NOMO-1 treated with dmso at 0.1 percent for 144 hours (cell line): ENCODE measurements at regions not wholly inside any gene's neighbourhood (a gene's known extent, or its start where the extent isn't known, plus 50 kb on each side); places are given as distances from the start of the nearest gene placed in this dataset.

Source experiments
- DNase-seq: peaks from one replicate; lab custom pipeline; 2025; ENCODE audit not compliant: unreplicated experiment; lab: John Stamatoyannopoulos, UW

- DNase-seq, result no peak
These were observed 78.3 kb downstream of the RAMP3 start for GRCh38 chr7:45235905-45236304.

DNA sequence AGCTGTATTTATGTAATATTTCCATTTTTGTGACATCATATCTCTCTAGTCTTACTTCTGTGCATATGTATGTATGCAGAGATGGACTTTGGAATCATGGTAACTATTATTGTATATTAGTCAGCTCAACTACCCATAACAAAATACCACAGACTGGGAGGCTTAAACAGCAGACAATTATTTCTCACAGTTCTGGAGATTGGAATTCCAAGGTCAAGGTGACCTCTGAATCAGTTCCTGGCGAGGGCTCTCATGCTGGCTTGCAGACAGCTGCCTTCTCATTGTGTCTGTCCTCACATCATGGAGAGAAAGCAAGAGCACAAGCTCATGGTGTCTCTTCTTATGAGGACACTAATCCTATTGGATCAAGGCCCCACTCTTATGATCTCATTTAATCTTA is 79.1 kb downstream of the RAMP3 start:
- no peak for DNase-seq

DNA sequence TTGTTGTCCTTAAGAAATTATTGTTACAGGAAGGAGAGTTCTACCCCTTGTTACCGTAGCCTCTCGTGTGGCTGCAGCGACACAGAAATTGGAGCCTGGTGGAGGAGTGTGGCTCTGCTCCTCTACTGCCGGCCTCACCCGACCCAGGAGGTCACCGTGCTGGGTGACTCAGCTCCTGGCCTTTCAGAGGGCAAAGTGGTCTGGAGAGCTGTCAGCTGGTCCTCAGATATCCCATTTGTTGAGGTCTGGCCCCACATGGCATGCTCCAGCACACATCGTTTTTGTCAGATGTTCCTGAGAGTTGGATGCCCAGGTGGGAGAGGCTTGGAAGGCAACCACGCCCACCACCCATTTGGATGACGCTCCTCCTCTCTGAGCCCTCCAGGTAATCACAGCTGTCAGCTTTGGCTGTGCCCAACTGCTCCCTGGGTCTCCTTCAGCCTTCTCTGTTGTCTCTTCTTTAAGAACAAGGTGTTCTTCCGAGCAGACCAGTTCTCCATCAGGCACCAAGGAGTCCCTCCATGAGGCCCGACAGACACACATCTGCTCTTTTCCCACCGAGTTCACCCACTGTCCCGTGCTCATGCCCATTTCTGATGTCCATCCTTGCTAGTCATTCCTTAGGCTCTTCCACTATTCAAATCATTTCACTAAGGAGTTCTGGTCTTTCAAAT is 80.3 kb downstream of the RAMP3 start:
- no peak for DNase-seq

GRCh38 chr7:45238806-45239205 is 81.2 kb downstream of the RAMP3 start:
- DNase-seq, result no peak

GRCh38 chr7:45239486-45239885 is 81.9 kb downstream of the RAMP3 start:
- DNase-seq, result no peak

DNA sequence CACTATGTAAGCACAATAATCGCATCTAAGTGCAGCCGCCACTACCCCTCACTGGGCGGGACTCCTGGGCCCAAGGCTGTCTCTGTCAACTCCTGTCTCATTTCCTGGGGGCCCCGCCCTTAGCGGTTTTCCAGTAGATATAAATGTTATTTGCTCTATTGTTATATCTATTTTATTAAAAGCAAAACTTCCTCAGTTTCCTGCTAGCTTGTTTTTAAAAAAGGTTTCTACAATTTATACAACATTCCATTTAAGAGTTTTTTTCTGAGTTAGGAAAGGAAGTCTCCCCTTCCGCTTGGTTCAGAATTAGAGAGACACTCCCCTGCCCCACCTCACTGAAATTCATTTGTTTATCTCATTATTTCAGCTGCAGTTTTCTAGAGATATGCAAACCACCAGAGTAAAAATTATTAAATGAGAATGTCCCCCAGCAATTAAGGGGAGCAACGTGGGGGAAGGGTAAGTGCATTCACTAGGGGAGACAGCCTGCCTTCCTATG is 82.7 kb downstream of the RAMP3 start:
- DNase-seq, result no peak

DNA sequence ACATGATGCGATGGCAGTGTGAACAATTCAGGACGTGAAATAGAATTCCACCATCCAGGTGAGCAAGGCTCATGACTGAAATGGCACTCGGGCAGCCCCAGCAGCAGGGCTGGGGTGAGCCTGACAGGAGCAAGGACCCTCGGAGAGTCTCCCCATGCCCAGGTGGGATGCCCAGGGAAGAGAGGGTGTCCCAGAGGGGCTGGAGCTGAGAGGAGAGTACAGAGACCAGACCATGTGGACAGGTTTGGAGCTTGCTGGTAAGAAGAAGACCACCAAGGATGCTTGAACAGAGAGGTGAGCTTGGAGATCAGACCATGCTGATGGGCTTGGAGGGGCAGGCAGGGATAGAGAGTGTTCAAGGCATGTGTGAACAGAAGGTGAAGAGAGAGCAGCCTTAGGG is 83.3 kb downstream of the RAMP3 start:
- no peak for DNase-seq

- no peak for DNase-seq
These were observed 83.9 kb downstream of the RAMP3 start for GRCh38 chr7:45241339-45242109.

DNA sequence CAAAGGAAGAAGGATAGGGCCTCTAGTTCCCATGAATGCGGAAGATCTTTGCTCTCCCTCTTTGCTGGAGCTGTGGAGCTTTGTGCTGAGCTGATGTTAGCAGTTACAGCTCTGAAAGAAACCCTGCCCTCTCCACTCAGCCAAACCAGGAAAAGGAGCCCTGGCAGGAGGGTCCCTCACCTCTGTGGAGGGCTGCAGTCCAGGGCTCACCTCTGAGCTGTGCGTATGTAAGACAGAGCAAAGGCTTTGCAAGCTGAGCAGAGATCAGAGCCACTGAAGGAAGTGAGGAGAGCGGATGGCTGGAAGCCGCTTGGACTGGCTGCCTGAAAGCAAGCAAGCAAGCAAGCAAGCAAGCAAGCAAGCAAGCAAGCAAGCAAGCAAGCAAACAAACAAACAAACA is 84.7 kb downstream of the RAMP3 start:
- DNase-seq, result no peak

DNA sequence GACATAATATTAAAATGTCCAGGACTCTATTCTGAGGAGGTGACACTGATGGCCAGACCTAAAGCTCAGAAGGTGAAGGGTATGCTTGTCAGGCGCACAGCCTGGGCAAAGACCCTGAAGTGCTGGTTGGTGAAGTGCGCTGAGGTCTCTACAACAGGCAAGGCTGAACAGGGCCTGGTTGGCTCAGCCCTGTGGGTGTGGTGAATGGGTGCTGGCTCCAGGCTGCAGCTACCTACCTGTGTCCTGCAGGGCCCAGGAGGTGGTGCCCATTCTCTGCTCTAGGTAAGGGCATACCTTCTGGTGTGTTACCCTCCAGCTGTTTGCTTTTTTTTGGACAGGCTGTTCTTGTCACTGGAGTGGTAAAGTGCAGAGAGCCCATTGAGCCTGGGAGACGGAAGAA is 85.1 kb downstream of the RAMP3 start:
- no peak for DNase-seq

- DNase-seq, result no peak
These were observed 87.4 kb downstream of the RAMP3 start for GRCh38 chr7:45244981-45245380.

DNA sequence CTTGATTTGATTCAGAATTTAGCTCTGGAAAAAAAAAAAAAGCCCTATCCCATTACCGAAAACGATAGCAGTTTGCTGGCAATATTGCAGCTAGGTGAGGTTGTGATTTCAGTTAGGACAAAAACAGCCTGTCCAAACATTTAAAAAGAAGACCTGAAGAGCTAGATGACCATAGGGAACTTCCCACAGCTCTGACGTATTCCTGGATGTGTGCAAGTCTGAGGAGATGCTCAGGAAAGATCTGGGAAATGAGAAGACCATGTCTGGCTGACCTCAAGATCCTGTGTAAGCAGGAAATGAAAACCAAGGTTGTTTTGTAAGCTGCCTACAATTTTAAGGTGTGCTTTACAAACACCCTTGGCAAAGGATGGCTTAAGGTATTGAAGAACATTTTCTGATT is 88.7 kb downstream of the RAMP3 start:
- DNase-seq, result no peak

DNA sequence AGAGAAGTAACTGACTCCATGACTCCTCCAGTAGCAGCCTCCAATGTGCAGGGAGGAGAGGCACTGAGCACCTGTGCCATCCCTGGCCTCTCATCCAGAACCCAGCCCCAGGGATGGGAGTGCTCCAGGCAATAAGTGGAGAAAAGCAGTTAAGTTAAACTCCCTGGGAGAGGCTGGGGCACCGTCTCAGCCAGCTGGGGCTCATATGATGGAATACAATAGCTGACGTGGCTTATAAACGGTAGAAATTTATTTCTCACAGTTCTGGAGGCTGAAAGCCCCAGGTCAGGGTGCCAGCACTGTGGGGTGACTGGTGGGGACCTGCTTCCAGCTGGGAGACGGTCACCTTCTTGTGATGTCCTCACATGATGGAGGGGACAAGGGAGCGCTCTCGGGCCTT is 94.7 kb downstream of the RAMP3 start:
- DNase-seq, result no peak

DNA sequence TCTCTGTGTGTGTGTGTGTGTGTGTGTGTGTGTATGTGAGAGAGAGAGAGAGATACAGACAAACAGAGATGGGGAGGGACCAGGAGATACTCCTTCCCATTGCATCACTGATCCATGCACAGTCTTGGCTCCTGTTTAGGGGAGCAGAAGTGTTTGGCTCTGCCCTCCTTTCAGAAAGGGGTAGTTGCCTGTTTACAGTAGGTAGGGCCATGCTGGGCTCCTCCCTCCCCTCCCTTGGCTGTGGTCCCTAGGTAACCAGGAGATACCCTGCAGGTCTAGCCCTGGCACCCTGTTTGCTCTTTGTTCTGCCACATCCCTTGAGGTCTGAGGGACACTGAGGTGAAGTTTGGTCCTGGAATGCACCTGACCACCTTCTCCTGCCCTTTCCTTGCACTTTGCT is 95.3 kb downstream of the RAMP3 start:
- DNase-seq, result no peak

DNA sequence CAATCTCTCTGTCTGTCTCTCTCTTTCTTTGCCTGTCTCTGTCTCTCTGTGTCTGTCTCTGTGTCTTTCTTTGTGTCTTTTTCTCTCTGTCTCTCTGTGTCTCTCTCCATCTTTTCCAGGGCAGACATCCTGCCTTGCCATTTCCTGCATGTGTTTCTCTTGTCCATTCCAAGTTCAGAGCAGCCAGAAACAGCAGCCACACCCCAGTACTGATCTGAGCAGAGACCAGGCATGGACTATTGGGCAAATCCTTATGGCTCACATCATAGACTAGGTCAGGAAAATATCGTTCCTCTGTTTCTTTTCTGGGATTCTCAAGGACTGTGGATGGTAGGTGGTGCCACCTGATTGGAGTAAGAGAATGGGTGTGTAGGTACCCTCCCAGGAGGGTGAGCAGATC is 95.8 kb downstream of the RAMP3 start:
- DNase-seq, result no peak

- no peak for DNase-seq
These were observed 97.6 kb downstream of the RAMP3 start for GRCh38 chr7:45255187-45255586.

GRCh38 chr7:45256309-45256708 is 98.7 kb downstream of the RAMP3 start:
- DNase-seq, result no peak

DNA sequence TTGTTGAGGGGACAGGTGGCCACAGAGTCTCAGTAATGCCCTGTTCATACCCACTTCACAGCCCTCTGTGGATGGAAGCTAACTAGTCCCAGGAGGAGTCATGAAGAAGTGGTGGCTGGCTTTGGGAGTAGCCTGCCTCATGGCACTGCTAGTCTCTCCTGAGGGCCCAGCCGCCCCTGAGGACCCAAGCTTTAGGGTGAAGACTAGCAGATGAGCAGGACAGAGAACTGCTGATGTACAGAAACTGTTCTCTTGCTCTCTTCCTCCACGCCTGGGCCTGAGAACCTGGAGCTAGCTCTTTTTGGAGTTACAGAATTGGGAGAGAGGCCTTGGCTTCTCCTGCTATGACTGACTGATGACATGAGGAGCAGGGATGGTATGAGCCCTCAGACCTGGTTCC is 99.2 kb downstream of the RAMP3 start:
- no peak for DNase-seq

DNA sequence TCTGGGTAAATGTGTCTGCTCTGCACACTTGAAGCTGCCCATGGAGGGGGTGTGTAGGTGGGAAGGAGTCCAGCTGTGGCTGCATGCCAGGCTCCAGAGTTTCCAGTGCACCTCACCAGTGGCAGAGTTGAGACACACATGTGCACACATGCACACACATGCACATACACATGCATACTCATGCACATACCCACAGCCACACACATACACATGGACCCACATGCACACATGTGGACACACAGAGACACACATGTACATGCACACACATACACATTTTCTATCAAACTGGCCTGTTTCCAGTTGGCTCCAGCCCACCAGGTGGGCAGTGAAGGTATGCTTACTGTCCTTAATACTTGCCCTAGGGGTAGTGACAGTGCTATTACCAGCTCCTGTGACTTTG is 99.7 kb downstream of the RAMP3 start:
- no peak for DNase-seq

DNA sequence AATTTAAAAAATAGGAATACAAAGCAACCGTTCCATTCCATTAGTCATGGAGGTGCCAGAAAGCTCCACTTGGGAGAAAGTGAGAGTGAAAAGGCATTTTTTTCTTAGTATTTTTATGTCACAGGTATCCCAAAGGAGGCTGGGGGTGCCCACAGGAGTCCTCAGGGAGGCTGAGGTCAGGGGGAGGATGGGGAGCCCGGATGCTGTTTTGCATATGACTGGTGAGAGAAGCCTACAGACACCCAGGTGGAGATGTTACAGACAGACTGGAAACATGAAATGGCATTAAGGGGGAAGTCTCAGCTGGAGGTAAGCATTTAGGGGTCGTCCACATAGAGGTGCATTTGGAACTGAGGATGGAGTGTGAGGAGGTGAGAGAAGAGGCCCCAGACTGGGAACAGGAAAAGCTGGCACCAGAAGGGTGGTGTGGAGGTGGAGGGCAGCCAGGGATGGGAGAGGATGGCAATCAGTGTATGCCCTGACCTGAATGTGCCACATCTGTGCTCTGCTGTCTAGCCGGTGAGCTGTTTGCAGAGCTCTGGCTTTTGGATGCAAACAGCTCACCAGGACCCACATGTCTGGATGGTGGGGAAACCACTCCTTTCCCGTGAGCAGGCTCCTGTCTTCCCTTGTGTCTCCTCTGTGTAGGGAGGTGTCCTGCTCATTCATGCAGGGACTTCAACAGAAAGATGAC is 101.1 kb downstream of the RAMP3 start:
- no peak for DNase-seq

DNA sequence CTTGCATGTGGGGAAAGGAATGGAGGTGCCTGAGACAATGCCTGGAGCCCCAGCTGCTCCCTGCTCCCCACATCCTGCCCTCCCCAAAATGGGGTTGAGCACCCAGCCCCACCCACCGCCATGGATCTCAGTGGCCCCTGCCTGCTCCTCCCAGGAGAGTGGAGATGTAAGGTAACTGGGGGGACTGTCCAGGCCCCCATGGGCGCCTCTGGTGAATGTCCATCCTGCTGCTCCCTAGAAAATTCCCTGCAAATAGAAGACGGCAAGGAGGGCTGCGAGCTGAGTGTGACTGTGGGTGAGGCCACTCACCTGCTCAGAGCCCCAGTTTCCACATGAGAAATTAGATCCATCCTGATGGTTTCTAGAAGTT is 101.6 kb downstream of the RAMP3 start:
- no peak for DNase-seq

DNA sequence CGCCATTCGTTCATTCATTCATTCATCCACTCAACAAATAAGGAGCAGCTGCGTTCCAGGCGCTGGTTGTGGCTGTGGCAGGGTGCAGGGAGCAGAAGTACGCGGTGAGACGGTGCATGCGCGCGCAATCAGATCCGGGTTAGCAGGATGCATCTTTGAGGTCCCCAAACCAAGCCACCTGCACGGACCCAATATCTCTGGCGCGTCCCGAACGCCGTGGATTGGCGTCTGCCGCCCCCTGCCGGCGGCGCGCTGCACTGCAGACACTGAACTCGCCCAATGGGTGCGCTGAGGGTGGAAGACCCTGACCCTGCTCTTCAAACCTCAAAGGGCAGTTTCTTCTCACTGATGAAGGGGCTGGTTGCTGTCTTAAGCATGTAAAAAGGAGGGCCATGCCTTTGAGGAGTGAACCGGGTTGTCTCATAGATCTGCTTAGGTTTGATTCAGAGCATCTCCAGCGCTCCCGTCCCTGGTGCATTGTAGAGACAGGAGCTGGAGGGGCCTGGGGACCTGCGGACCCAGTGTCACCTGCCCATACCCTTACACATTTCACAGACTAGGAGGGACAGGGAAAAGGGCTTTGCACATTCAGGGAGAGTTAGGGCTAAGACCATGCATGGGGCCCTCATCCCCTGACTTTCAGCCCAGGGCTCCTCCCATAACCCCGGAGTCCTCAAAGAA is 102.5 kb downstream of the RAMP3 start:
- DNase-seq, result peak; percentile 0
